GM23248 (cell line): ENCODE measurements at regions not wholly inside any gene's neighbourhood (a gene's known extent, or its start where the extent isn't known, plus 50 kb on each side); places are given as distances from the start of the nearest gene placed in this dataset.

Experiments
- DNase-seq: peaks from one replicate; pipeline ENCODE4 v3.0.0-alpha.2; 2015
- H2AFZ ChIP-seq: fragments of 200-600 bp; sonication (generic); 2 replicates; pipeline ENCODE4 v1.6.1; 2016; ENCODE audit warnings: antibody characterized with exemption
- H3F3A ChIP-seq: fragments of 200-600 bp; sonication (generic); 2 replicates; pipeline ENCODE4 v1.6.1; 2016; ENCODE audit warnings: mild to moderate bottlenecking, antibody characterized with exemption, mixed run types; ENCODE audit not compliant: insufficient read depth
- H3K27ac ChIP-seq: fragments of 200-600 bp; sonication (generic); 2 replicates; pipeline ENCODE4 v1.5.1; 2016; ENCODE audit warnings: mild to moderate bottlenecking
- H3K27me3 ChIP-seq: fragments of 200-600 bp; sonication (generic); replicated peaks from 2 replicates; pipeline ENCODE4 v1.6.1; 2016; ENCODE audit warnings: mild to moderate bottlenecking; ENCODE audit not compliant: insufficient read depth
- H3K36me3 ChIP-seq: fragments of 200-600 bp; sonication (generic); 2 replicates; pipeline ENCODE4 v1.6.1; 2016; ENCODE audit warnings: low read depth, mild to moderate bottlenecking
- H3K4me1 ChIP-seq: fragments of 200-600 bp; sonication (generic); 2 replicates; pipeline ENCODE4 v1.6.1; 2016; ENCODE audit warnings: mild to moderate bottlenecking; ENCODE audit not compliant: insufficient read depth
- H3K4me2 ChIP-seq: fragments of 200-600 bp; sonication (generic); one replicate; pipeline ENCODE4 v1.6.1; 2016; ENCODE audit warnings: mild to moderate bottlenecking; ENCODE audit not compliant: unreplicated experiment
- H3K4me3 ChIP-seq: fragments of 200-600 bp; sonication (generic); 2 replicates; pipeline ENCODE4 v1.5.1; 2016; ENCODE audit warnings: mild to moderate bottlenecking
- H3K79me2 ChIP-seq: fragments of 200-600 bp; sonication (generic); 2 replicates; pipeline ENCODE4 v1.6.1; 2016; ENCODE audit warnings: mild to moderate bottlenecking; ENCODE audit not compliant: insufficient read depth
- H3K9ac ChIP-seq: fragments of 200-600 bp; sonication (generic); 2 replicates; pipeline ENCODE4 v1.6.1; 2016; ENCODE audit warnings: mild to moderate bottlenecking
- H3K9me2 ChIP-seq: fragments of 200-600 bp; sonication (generic); 2 replicates; pipeline ENCODE4 v1.6.1; 2016; ENCODE audit warnings: mixed run types, mild to moderate bottlenecking, moderate library complexity; ENCODE audit not compliant: insufficient read depth
- H3K9me3 ChIP-seq: fragments of 200-600 bp; sonication (generic); one replicate; pipeline ENCODE4 v1.6.1; 2017; ENCODE audit warnings: low read depth
- H4K20me1 ChIP-seq: fragments of 200-600 bp; sonication (generic); 2 replicates; pipeline ENCODE4 v1.6.0; 2016; ENCODE audit not compliant: insufficient read depth
- EZH2 ChIP-seq: fragments of 200-600 bp; sonication (generic); IDR thresholded peaks from 2 replicates; pipeline ENCODE4 v1.6.1; 2018; ENCODE audit warnings: antibody characterized with exemption, mild to moderate bottlenecking; ENCODE audit not compliant: insufficient read depth, poor library complexity, severe bottlenecking
- EZH2phosphoT487 ChIP-seq: fragments of 200-600 bp; sonication (generic); IDR thresholded peaks from 2 replicates; pipeline ENCODE4 v1.6.1; 2018; ENCODE audit warnings: antibody characterized with exemption, moderate library complexity, mild to moderate bottlenecking, low read depth; ENCODE audit not compliant: insufficient read depth
- WGBS, 2 experiments: methylation state at CpG; one replicate each; pipeline ENCODE4 v1.1.6; 2015 to 2017; ENCODE audit warnings: low lambda C conversion rate in 2 of 2, low coverage in 1 of 2; ENCODE audit errors: missing lambda C conversion rate in 2 of 2; 5-methylcytosine and 5-hydroxymethylcytosine counted together
- in situ Hi-C: fragments of 300-500 bp; cut with MboI; formaldehyde crosslinking; loops from 2 replicates; pipeline ENCODE4 v1.15.0; 2020

GRCh38 chr10:132134241-132135052 lies 52.3 kb upstream of the DPYSL4 start:
- Histone ChIP-seq H3K36me3 (no peaks in the 10 kb centered on the region), H4K20me1 (no peaks in the 10 kb centered on the region), H3K27ac (no peak overlapping the region), H3K9me3 (no peaks in the 10 kb centered on the region), H3K4me3 (no peak overlapping the region), H3K9ac (no peak overlapping the region), H3K4me2 (no peak overlapping the region), H3K4me1 (0 out of 2 replicates have a peak, but pooled peaks cover 2% of the 10 kb centered on the region), H3K9me2 (no peaks in the 10 kb centered on the region), H3K79me2 (no peaks in the 10 kb centered on the region), H3K27me3 (no peaks in the 10 kb centered on the region), H2AFZ (no peak overlapping the region), H3F3A (no peaks in the 10 kb centered on the region)
- TF ChIP-seq EZH2phosphoT487: no peak
- no peak for TF ChIP-seq EZH2
- in situ Hi-C loops: loop anchor here (25.0 kb wide), 1 partner anchor 247 kb away; no protein-coding TSS in a partner anchor
- WGBS, 2 experiments: 77 to 81% methylated on average over 38 of the region's 38 CpGs
- no peak for DNase-seq

DNA sequence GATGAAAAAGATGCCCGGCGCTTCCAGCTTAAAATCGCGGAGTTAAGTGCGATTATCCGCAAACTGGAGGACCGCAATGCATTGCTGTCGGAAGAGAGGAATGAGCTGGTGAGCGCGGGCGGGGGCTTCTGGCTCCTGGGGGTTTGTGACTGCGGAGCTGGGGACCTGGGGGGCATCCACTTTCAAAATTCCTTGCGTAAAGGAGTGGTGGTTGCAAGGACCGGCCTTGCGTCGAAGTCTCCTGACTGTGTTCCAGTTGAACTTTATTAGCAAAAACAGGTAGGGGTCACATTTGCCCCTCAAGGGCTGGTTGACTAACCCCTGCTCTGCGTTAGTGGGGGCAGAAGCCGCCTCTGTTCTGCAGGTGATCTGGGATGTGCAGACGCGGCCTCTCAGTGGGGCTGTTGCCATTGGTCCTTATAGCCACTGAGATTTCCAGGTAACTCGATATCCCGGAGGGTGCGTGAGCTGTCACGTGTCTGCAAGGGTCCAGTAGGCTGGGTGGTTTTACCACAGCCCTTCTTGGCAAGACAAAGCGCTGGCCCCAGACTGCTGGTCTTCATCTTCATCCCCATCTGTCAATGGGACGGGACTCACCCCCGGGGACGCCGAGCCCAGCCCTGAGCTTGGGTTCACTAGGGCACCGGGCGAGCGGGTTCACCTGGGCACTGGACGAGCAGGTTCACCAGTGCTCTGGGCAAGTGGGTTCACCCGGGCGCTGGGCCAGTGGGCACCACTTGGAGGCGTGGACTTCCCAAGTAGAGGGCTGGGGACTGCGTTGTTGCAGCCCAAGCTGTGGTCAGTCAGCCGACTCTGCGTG lies 51.5 kb upstream of the DPYSL4 start:
- no peaks in the 10 kb centered on the region for H3K36me3 ChIP-seq
- WGBS, 2 experiments: 81% methylated on average over 38 to 39 of the region's 39 CpGs
- H4K20me1 ChIP-seq: no peaks in the 10 kb centered on the region
- no peaks in the 10 kb centered on the region for H3K9me3 ChIP-seq
- no peak overlapping the region for H3K4me2 ChIP-seq
- no peak overlapping the region for H3K9ac ChIP-seq
- no peaks in the 10 kb centered on the region for H3K27me3 ChIP-seq
- no peaks in the 10 kb centered on the region for H3F3A ChIP-seq
- in situ Hi-C loops: loop anchor here (25.0 kb wide), 1 partner anchor 248 kb away; no protein-coding TSS in a partner anchor
- H3K4me1 ChIP-seq: 0 out of 2 replicates have a peak, but pooled peaks cover 2% of the 10 kb centered on the region
- H2AFZ ChIP-seq: no peak overlapping the region
- TF ChIP-seq EZH2phosphoT487 (no peak), EZH2 (no peak)
- no peak for DNase-seq
- no peaks in the 10 kb centered on the region for H3K79me2 ChIP-seq
- no peaks in the 10 kb centered on the region for H3K9me2 ChIP-seq
- no peak overlapping the region for H3K27ac ChIP-seq
- H3K4me3 ChIP-seq: no peak overlapping the region

GRCh38 chr10:132136097-132136521 lies 50.6 kb upstream of the DPYSL4 start:
- H3K4me2 ChIP-seq: no peak overlapping the region
- 71 to 76% methylated on average over 18 to 22 of the region's 22 CpGs for WGBS, 2 experiments
- in situ Hi-C loops: loop anchor here (25.0 kb wide), 1 partner anchor 249 kb away; no protein-coding TSS in a partner anchor
- no peaks in the 10 kb centered on the region for H4K20me1 ChIP-seq
- no peak overlapping the region for H2AFZ ChIP-seq
- DNase-seq: no peak
- 0 out of 2 replicates have a peak, but pooled peaks cover 2% of the 10 kb centered on the region for H3K4me1 ChIP-seq
- no peaks in the 10 kb centered on the region for H3K36me3 ChIP-seq
- TF ChIP-seq EZH2phosphoT487: no peak
- TF ChIP-seq EZH2: no peak
- no peak overlapping the region for H3K9ac ChIP-seq
- H3K4me3 ChIP-seq: no peak overlapping the region
- no peaks in the 10 kb centered on the region for H3F3A ChIP-seq
- H3K9me3 ChIP-seq: no peaks in the 10 kb centered on the region
- H3K9me2 ChIP-seq: no peaks in the 10 kb centered on the region
- no peak overlapping the region for H3K27ac ChIP-seq
- H3K27me3 ChIP-seq: no peaks in the 10 kb centered on the region
- no peaks in the 10 kb centered on the region for H3K79me2 ChIP-seq

DNA sequence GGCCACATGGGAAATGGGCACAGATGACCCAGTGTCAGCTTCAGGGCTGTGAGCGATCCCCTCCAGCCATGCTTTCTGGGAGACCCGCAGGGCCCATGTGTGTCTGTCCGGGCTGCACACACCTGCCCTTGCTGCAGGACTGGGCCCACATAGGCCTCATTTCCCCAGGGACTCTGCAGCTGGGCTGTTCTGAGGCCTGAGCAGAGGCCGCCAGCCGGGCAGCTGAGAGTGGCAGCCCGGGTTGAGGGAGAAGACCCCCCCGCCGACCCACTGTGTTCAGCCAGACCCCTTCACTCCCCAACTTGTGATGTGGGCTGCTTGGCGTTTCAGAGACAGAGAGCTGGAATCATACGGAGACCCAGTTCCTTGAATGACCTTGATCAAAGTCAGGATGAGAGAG lies 50.1 kb upstream of the DPYSL4 start:
- H3K27me3 ChIP-seq: no peaks in the 10 kb centered on the region
- in situ Hi-C loops: loop anchor here (25.0 kb wide), 1 partner anchor 249 kb away; no protein-coding TSS in a partner anchor
- no peak overlapping the region for H3K4me3 ChIP-seq
- WGBS, 2 experiments: 72% methylated on average over 10 of the region's 10 CpGs
- TF ChIP-seq EZH2phosphoT487 (no peak), EZH2 (no peak)
- H3K9ac ChIP-seq: no peak overlapping the region
- H2AFZ ChIP-seq: no peak overlapping the region
- no peaks in the 10 kb centered on the region for H3K9me3 ChIP-seq
- 0 out of 2 replicates have a peak, but pooled peaks cover 2% of the 10 kb centered on the region for H3K4me1 ChIP-seq
- no peak for DNase-seq
- no peaks in the 10 kb centered on the region for H3K36me3 ChIP-seq
- H3K9me2 ChIP-seq: no peaks in the 10 kb centered on the region
- no peak overlapping the region for H3K27ac ChIP-seq
- H4K20me1 ChIP-seq: no peaks in the 10 kb centered on the region
- H3K4me2 ChIP-seq: no peak overlapping the region
- H3K79me2 ChIP-seq: no peaks in the 10 kb centered on the region
- no peaks in the 10 kb centered on the region for H3F3A ChIP-seq
